ENCODE measurements at regions not wholly inside any gene's neighbourhood (a gene's known extent, or its start where the extent isn't known, plus 50 kb on each side); places are given as distances from the start of the nearest gene placed in this dataset.
"Not testable (repeated sequence)": the region's sequence is repeated elsewhere in the genome, so short reads cannot be mapped to it uniquely, and the experiment has no call there.

DNA sequence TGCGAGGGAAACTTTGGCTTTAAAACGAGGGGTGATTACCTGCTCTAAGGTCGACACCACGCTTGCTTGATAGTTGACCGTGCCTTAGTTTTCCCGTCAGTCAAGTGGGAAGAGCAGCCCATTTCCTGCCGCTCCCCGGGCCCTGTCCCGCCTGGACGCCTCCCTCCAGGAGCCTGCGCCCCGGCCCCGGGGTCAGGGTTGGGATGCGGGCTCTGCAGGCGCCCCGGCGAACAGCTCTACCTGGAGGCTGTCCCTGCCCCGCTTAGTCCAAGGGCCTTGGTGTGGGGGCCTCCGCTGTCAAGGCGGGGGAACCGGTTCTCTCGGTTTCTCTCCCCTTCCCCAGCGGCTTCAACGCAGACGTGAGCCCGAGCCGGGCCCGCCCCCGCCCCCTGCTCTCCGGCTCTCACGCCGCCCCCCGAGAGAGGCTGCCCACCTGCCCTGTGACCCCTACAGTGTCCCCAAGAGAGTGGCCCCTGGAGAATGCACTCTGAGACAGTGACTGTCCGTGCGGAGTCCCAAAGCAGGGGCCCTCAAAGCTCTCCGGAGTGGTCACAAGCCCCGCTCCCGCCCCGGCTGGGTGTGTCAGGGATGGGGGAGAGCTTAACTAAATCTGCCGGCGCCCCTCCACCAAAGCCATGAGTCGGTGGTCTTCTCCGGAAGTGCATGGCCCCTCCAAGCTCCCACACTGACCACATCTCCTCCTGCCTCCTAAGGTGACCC, 117.4 kb upstream of the SMURF2 start:
- no peak overlapping the region for H3K27ac ChIP-seq (ENCODE audit: low read depth, low read length)
- peaks cover 5 to 12% (median 8%) of the 10 kb centered on the region in 3 donors for H3K36me3 ChIP-seq (ENCODE audit: control insufficient read depth in 3 of 3, insufficient read depth in 3 of 3, low read length in 3 of 3)
- peaks cover 14 to 25% (median 23%) of the 10 kb centered on the region in 3 donors for H3K4me1 ChIP-seq (ENCODE audit: control insufficient read depth in 3 of 3, insufficient read depth in 3 of 3, low read length in 3 of 3)
- H3K9me3 ChIP-seq (ENCODE audit: control insufficient read depth in 3 of 3, low read length in 3 of 3): no peaks in the 10 kb centered on the region
- peaks cover 0 to 20% (median 0%) of the 10 kb centered on the region in 3 donors for H3K27me3 ChIP-seq (ENCODE audit: control insufficient read depth in 3 of 3, insufficient read depth in 3 of 3, low read length in 3 of 3)
- no peak overlapping the region for H3K9ac ChIP-seq (ENCODE audit: low read depth in 1 of 3, low read length in 3 of 3)
- H3K4me3 ChIP-seq (ENCODE audit: low read length in 3 of 3): no peak overlapping the region

DNA sequence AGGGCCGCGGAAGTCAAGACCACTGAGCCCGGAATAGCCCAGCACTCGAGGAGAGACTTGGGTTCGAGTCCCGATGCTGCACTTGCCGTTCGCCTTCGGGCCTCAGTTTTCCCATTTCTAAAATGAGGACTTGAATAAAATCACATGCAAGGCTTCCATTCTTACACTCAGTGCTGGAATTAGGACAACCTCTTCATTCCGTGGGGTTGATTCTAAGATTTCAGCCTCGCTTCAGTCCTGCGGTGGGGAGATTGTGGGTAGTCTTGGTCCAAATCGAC, 116.9 kb upstream of the SMURF2 start:
- Histone ChIP-seq H3K4me1 (ENCODE audit: control insufficient read depth in 3 of 3, insufficient read depth in 3 of 3, low read length in 3 of 3) (peaks cover 14 to 25% (median 25%) of the 10 kb centered on the region in 3 donors), H3K27me3 (ENCODE audit: control insufficient read depth in 3 of 3, insufficient read depth in 3 of 3, low read length in 3 of 3) (peaks cover 0 to 20% (median 0%) of the 10 kb centered on the region in 3 donors), H3K4me3 (ENCODE audit: low read length in 3 of 3) (peak overlapping the region in 1 of 3 donors; percentile 22)
- H3K36me3 ChIP-seq (ENCODE audit: control insufficient read depth in 3 of 3, insufficient read depth in 3 of 3, low read length in 3 of 3); H3K27ac ChIP-seq (ENCODE audit: low read depth, low read length); H3K9me3 ChIP-seq (ENCODE audit: control insufficient read depth in 3 of 3, low read length in 3 of 3); H3K9ac ChIP-seq (ENCODE audit: low read depth in 1 of 3, low read length in 3 of 3): not testable (repeated sequence)

DNA sequence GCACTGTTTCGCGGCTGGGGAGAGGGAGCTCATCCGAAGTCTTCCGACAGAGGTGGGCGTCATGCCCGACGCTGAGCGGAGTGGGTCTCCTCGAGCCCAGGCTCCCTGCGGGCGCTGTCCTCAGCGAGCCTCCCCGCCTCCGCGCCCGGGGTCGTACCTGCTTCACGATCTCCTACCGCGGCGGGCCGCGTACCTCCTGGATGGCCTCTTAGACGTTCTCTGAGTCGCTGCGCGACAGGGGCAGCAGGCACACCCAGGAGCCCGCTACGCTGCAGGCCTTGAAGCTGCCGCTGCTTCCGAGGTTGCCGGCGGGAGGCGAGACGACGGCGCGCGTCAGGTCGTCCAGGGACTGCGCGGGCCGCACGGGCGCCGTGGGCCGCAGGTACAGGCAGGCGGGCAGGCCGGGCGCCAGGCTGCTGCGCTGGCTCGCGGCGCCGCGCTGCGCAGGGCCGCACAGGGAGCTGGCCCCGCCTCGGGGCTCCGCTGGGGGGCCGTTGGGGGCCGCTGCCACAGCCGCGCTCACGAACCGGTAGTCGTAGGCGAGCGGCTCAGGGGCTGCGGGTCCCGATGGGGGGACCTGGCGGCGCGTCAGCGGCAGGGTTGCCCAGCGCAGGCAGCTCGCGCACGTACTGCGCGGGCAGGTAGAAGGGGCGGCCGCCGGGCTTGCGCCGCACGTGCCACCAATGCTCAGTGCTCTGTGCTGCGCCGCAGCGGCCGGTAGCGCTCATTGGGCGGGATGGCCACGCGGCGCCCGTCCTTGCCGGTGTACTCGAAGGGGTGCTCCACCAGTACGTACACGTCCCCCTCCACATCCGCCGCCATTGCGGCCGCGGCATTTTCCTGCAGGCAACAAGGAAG, 116.4 kb upstream of the SMURF2 start:
- H3K27ac ChIP-seq (ENCODE audit: low read depth, low read length): peak overlapping the region; percentile 12
- peaks cover 0 to 2% (median 0%) of the 10 kb centered on the region in 3 donors for H3K36me3 ChIP-seq (ENCODE audit: control insufficient read depth in 3 of 3, insufficient read depth in 3 of 3, low read length in 3 of 3)
- peaks cover 14 to 25% (median 25%) of the 10 kb centered on the region in 3 donors for H3K4me1 ChIP-seq (ENCODE audit: control insufficient read depth in 3 of 3, insufficient read depth in 3 of 3, low read length in 3 of 3)
- H3K9me3 ChIP-seq (ENCODE audit: control insufficient read depth in 3 of 3, low read length in 3 of 3): no peaks in the 10 kb centered on the region
- peak overlapping the region in 1 of 3 donors; percentile 45 for H3K9ac ChIP-seq (ENCODE audit: low read depth in 1 of 3, low read length in 3 of 3)
- peak overlapping the region in 2 of 3 donors; percentile 22 to 48 for H3K4me3 ChIP-seq (ENCODE audit: low read length in 3 of 3)
- H3K27me3 ChIP-seq (ENCODE audit: control insufficient read depth in 3 of 3, insufficient read depth in 3 of 3, low read length in 3 of 3): peaks cover 0 to 20% (median 0%) of the 10 kb centered on the region in 3 donors

DNA sequence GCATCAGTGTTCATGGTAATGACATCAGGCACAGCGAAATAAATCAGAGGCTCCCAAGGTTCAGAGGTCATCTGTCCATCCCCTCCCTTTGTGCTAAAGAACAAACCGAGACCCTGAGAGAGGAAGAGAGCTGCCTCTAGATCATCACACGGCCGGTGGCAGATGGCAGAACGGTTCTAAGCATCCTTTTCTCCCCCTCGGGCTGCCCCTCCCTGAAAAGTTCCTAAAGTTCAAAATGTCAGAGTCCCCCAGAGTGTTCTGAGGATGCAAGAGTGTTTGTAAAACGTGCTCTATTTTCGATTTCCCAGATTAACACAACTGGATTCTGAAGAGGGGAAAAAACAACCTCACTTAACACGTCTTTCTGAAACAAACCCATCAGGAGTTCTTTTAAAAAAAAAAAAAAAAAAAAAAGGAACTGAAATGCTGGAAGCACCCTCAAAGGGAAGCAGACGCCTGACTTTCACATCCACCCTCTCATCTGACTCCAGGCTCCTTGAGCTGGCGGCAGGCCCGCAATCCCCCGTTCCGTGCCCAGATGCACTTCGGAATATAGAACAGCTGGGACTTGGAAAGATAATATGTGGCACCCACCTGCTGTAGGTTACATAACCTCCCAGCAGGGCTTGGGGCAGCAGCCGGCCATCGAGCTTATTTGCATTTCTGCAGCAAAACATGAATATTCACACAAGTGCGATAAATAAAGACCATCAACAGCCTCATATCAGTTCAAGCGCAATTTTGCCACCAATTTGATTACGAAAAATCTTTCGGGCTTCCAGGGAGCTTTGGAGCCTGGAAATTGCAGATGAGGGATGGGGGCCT, 115.5 kb upstream of the SMURF2 start:
- Histone ChIP-seq H3K36me3 (ENCODE audit: control insufficient read depth in 3 of 3, insufficient read depth in 3 of 3, low read length in 3 of 3) (no peaks in the 10 kb centered on the region), H3K9ac (ENCODE audit: low read depth in 1 of 3, low read length in 3 of 3) (peak overlapping the region in 2 of 3 donors; percentile 45), H3K27ac (ENCODE audit: low read depth, low read length) (peak overlapping the region; percentile 37), H3K9me3 (ENCODE audit: control insufficient read depth in 3 of 3, low read length in 3 of 3) (no peaks in the 10 kb centered on the region), H3K4me3 (ENCODE audit: low read length in 3 of 3) (peak overlapping the region; percentile 45 to 52 (median 48)), H3K27me3 (ENCODE audit: control insufficient read depth in 3 of 3, insufficient read depth in 3 of 3, low read length in 3 of 3) (peaks cover 0 to 17% (median 0%) of the 10 kb centered on the region in 3 donors), H3K4me1 (ENCODE audit: control insufficient read depth in 3 of 3, insufficient read depth in 3 of 3, low read length in 3 of 3) (peaks cover 14 to 25% (median 25%) of the 10 kb centered on the region in 3 donors)

GRCh38 chr17:64776720-64777414, 114.8 kb upstream of the SMURF2 start:
- peak overlapping the region; percentile 37 for H3K27ac ChIP-seq (ENCODE audit: low read depth, low read length)
- not testable (repeated sequence) for H3K36me3 ChIP-seq (ENCODE audit: control insufficient read depth in 3 of 3, insufficient read depth in 3 of 3, low read length in 3 of 3); H3K9me3 ChIP-seq (ENCODE audit: control insufficient read depth in 3 of 3, low read length in 3 of 3)
- peaks cover 0 to 12% (median 0%) of the 10 kb centered on the region in 3 donors for H3K27me3 ChIP-seq (ENCODE audit: control insufficient read depth in 3 of 3, insufficient read depth in 3 of 3, low read length in 3 of 3)
- H3K9ac ChIP-seq (ENCODE audit: low read depth in 1 of 3, low read length in 3 of 3): peak overlapping the region in 1 of 3 donors; percentile 45
- H3K4me1 ChIP-seq (ENCODE audit: control insufficient read depth in 3 of 3, insufficient read depth in 3 of 3, low read length in 3 of 3): peaks cover 14 to 24% (median 23%) of the 10 kb centered on the region in 3 donors
- H3K4me3 ChIP-seq (ENCODE audit: low read length in 3 of 3): peak overlapping the region; percentile 35 to 52 (median 49)

DNA sequence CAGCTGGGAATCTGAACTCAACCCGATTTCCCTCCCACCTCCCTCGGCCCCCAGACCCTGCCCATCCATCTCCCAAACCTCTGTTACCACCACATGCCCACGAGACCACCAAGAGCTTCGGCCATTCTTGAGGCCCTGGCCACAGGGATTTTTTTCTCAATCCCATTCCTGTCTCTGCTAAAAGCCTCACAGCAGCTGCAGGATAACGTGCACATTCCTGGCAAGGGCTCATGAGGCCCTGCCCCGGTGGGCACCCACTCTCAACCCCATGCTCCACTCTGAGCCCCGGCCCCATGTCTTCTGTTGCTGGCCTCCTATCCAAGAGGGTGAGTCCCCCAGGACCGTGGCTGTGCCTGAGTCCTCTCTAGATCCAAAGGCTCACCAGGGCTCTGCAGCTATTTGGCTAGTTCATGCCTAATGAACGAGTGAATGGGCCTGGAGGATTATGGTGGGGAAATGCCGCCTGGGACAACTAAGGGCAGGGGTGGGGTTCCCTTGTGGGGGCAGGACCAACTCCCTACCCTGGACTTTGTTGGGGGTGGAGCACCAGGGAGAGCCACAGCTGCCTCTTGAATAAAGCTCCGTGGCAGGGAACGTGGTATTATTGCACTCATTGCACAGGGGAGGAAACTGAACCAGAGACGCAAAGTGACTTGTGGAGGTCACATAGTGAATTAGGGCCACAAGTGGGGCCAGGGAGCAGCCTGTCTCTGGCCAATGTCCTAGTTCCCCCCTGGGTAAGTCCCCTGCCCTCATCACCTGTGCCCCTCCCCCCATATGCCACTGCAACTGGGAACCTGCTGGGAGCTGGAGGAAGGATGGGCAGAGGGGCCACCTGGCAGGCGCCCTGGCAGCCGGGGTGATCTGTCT, 113.8 kb upstream of the SMURF2 start:
- H3K9me3 ChIP-seq (ENCODE audit: control insufficient read depth in 3 of 3, low read length in 3 of 3): no peaks in the 10 kb centered on the region
- peaks cover 14 to 23% (median 19%) of the 10 kb centered on the region in 3 donors for H3K4me1 ChIP-seq (ENCODE audit: control insufficient read depth in 3 of 3, insufficient read depth in 3 of 3, low read length in 3 of 3)
- no peak overlapping the region for H3K27ac ChIP-seq (ENCODE audit: low read depth, low read length)
- no peaks in the 10 kb centered on the region for H3K36me3 ChIP-seq (ENCODE audit: control insufficient read depth in 3 of 3, insufficient read depth in 3 of 3, low read length in 3 of 3)
- no peak overlapping the region for H3K9ac ChIP-seq (ENCODE audit: low read depth in 1 of 3, low read length in 3 of 3)
- peaks cover 0 to 8% (median 0%) of the 10 kb centered on the region in 3 donors for H3K27me3 ChIP-seq (ENCODE audit: control insufficient read depth in 3 of 3, insufficient read depth in 3 of 3, low read length in 3 of 3)
- no peak overlapping the region for H3K4me3 ChIP-seq (ENCODE audit: low read length in 3 of 3)

GRCh38 chr17:64774888-64775540, 112.9 kb upstream of the SMURF2 start:
- Histone ChIP-seq H3K4me1 (ENCODE audit: control insufficient read depth in 3 of 3, insufficient read depth in 3 of 3, low read length in 3 of 3) (peaks cover 14 to 23% (median 19%) of the 10 kb centered on the region in 3 donors), H3K36me3 (ENCODE audit: control insufficient read depth in 3 of 3, insufficient read depth in 3 of 3, low read length in 3 of 3) (no peaks in the 10 kb centered on the region)

GRCh38 chr17:64773836-64774761, 112.0 kb upstream of the SMURF2 start:
- Histone ChIP-seq H3K9ac (ENCODE audit: low read depth in 1 of 3, low read length in 3 of 3) (no peak overlapping the region), H3K4me1 (ENCODE audit: control insufficient read depth in 3 of 3, insufficient read depth in 3 of 3, low read length in 3 of 3) (peaks cover 14 to 22% (median 16%) of the 10 kb centered on the region in 3 donors), H3K9me3 (ENCODE audit: control insufficient read depth in 3 of 3, low read length in 3 of 3) (no peaks in the 10 kb centered on the region), H3K27me3 (ENCODE audit: control insufficient read depth in 3 of 3, insufficient read depth in 3 of 3, low read length in 3 of 3) (peaks cover 0 to 8% (median 0%) of the 10 kb centered on the region in 3 donors), H3K4me3 (ENCODE audit: low read length in 3 of 3) (no peak overlapping the region), H3K27ac (ENCODE audit: low read depth, low read length) (no peak overlapping the region), H3K36me3 (ENCODE audit: control insufficient read depth in 3 of 3, insufficient read depth in 3 of 3, low read length in 3 of 3) (no peaks in the 10 kb centered on the region)

More at GRCh38 chr17:64774888-64775540, 112.9 kb upstream of the SMURF2 start:
- Histone ChIP-seq H3K27ac (ENCODE audit: low read depth, low read length) (no peak overlapping the region), H3K27me3 (ENCODE audit: control insufficient read depth in 3 of 3, insufficient read depth in 3 of 3, low read length in 3 of 3) (peaks cover 0 to 8% (median 0%) of the 10 kb centered on the region in 3 donors), H3K9ac (ENCODE audit: low read depth in 1 of 3, low read length in 3 of 3) (no peak overlapping the region), H3K9me3 (ENCODE audit: control insufficient read depth in 3 of 3, low read length in 3 of 3) (no peaks in the 10 kb centered on the region), H3K4me3 (ENCODE audit: low read length in 3 of 3) (no peak overlapping the region)
